OCI-LY7 (cell line): ENCODE measurements at regions not wholly inside any gene's neighbourhood (a gene's known extent, or its start where the extent isn't known, plus 50 kb on each side); places are given as distances from the start of the nearest gene placed in this dataset.

ENCODE experiments used
- BruUV-seq: library from RNA; stranded (reverse); fragments of 400-500 nt; replicated peaks from 2 replicates; lab custom pipeline; 2021; lab: Mats Ljungman, UMichigan
- CTCF ChIA-PET: fragments of 300-600 bp; sonication (Branson Sonifier 250); formaldehyde crosslinking; loops from one replicate; lab custom pipeline; 2022; ENCODE audit warnings: antibody characterized with exemption; ENCODE audit not compliant: unreplicated experiment; lab: Charles Lee
- POLR2A ChIA-PET: fragments of 300-600 bp; sonication (Branson Sonifier 250); formaldehyde crosslinking; loops from one replicate; lab custom pipeline; 2022; ENCODE audit warnings: antibody characterized with exemption; lab: Charles Lee
- DNase-seq: peaks from one replicate; pipeline ENCODE4 v3.0.0-alpha.2; 2015; ENCODE audit warnings: low spot score
- H2AFZ ChIP-seq: fragments of 200-600 bp; sonication (generic), shearing (Covaris generic); 2 replicates; pipeline ENCODE4 v1.6.1; 2014; ENCODE audit warnings: mild to moderate bottlenecking, antibody characterized with exemption, low read length, moderate library complexity
- H3K27ac ChIP-seq: fragments of 200-600 bp; sonication (generic); 2 replicates; pipeline ENCODE4 v1.5.1; 2014; ENCODE audit warnings: mixed run types, low read depth, mild to moderate bottlenecking, moderate library complexity, low read length, inconsistent platforms; ENCODE audit not compliant: poor library complexity, severe bottlenecking
- H3K36me3 ChIP-seq: fragments of 200-600 bp; sonication (generic); 2 replicates; pipeline ENCODE4 v1.6.1; 2014; ENCODE audit warnings: mild to moderate bottlenecking, antibody characterized with exemption, low read length, moderate library complexity, mixed read lengths; ENCODE audit not compliant: insufficient read depth
- H3K4me1 ChIP-seq: fragments of 200-600 bp; sonication (generic); 2 replicates; pipeline ENCODE4 v1.5.1; 2014; ENCODE audit warnings: mild to moderate bottlenecking, low read length; ENCODE audit not compliant: insufficient read depth, poor library complexity, severe bottlenecking
- H3K4me2 ChIP-seq: fragments of 200-600 bp; sonication (generic); 2 replicates; pipeline ENCODE4 v1.6.1; 2014; ENCODE audit warnings: mild to moderate bottlenecking, low read length
- H3K4me3 ChIP-seq: fragments of 200-600 bp; sonication (generic); 2 replicates; pipeline ENCODE4 v1.5.1; 2014; ENCODE audit warnings: mild to moderate bottlenecking, low read depth, low read length; ENCODE audit not compliant: poor library complexity, severe bottlenecking
- H3K79me2 ChIP-seq: fragments of 200-600 bp; sonication (generic); 2 replicates; pipeline ENCODE4 v1.6.1; 2016; ENCODE audit warnings: low read depth, mild to moderate bottlenecking, low read length, moderate library complexity, mixed read lengths; ENCODE audit not compliant: insufficient read depth
- H3K9me2 ChIP-seq: fragments of 200-600 bp; sonication (generic); 2 replicates; pipeline ENCODE4 v1.6.1; 2016; ENCODE audit warnings: mild to moderate bottlenecking, low read length, mixed read lengths; ENCODE audit not compliant: insufficient read depth
- H3K9me3 ChIP-seq: fragments of 200-600 bp; sonication (generic); 2 replicates; pipeline ENCODE4 v1.6.1; 2014; ENCODE audit warnings: mild to moderate bottlenecking, mixed run types, low read length, mixed read lengths
- H4K20me1 ChIP-seq: fragments of 200-600 bp; sonication (generic); 2 replicates; pipeline ENCODE4 v1.6.1; 2014; ENCODE audit warnings: mild to moderate bottlenecking, antibody characterized with exemption, low read length, moderate library complexity, mixed read lengths; ENCODE audit not compliant: insufficient read depth
- EZH2phosphoT487 ChIP-seq: fragments of 200-600 bp; sonication (generic); IDR thresholded peaks from 2 replicates; pipeline ENCODE4 v1.6.1; 2018; ENCODE audit warnings: low read depth, borderline replicate concordance, mild to moderate bottlenecking, mixed run types, antibody characterized with exemption, low read length, moderate library complexity, mixed read lengths
- intact Hi-C: fragments of 100-400 bp; cut with micrococcal nuclease; formaldehyde crosslinking; loops from one replicate; pipeline ENCODE4 v1.10.0; 2022; ENCODE audit not compliant: unreplicated experiment
- TF ChIP-seq, protein P1 (sequence below): fragments of 200-600 bp; sonication (generic); conservative IDR thresholded peaks from 2 replicates; pipeline ENCODE4 v1.5.1; 2014; ENCODE audit warnings: mild to moderate bottlenecking, antibody characterized with exemption, low read length, moderate library complexity, mixed read lengths

DNA sequence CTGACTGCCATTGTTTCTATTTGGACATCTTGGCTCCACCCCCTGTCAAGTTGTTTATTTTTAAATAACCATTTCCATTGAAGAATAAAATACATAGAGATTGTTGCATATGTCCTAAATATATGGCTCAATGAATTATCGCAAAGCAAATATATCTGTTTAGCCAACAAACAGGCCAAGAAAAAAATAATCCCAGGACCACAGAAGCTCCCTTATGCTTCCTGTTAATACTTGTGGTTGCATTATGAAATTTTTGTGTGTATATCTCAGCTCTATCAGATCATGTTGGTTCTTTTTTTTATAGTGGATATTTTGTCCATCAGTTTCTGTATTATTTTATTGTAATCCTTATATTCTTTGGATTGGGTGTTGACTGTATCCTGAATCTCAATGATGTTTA, 53.4 kb upstream of the CYP2C8 start:
- Histone ChIP-seq H3K27ac (no peak overlapping the region), H3K4me3 (no peak overlapping the region), H3K36me3 (no peaks in the 10 kb centered on the region), H3K9me3 (no peaks in the 10 kb centered on the region), H3K9me2 (no peaks in the 10 kb centered on the region), H4K20me1 (no peaks in the 10 kb centered on the region), H2AFZ (no peak overlapping the region), H3K4me1 (no peaks in the 10 kb centered on the region), H3K4me2 (no peak overlapping the region), H3K79me2 (no peaks in the 10 kb centered on the region)
- intact Hi-C loops, result no loop called here
- POLR2A ChIA-PET, result interaction anchor here (0.6 kb wide), 1 partner anchor 408 kb away, joined by 3 read pairs; no protein-coding TSS in a partner anchor
- CTCF ChIA-PET, result no interaction called here
- no peak for DNase-seq
- TF ChIP-seq, protein P1, sequence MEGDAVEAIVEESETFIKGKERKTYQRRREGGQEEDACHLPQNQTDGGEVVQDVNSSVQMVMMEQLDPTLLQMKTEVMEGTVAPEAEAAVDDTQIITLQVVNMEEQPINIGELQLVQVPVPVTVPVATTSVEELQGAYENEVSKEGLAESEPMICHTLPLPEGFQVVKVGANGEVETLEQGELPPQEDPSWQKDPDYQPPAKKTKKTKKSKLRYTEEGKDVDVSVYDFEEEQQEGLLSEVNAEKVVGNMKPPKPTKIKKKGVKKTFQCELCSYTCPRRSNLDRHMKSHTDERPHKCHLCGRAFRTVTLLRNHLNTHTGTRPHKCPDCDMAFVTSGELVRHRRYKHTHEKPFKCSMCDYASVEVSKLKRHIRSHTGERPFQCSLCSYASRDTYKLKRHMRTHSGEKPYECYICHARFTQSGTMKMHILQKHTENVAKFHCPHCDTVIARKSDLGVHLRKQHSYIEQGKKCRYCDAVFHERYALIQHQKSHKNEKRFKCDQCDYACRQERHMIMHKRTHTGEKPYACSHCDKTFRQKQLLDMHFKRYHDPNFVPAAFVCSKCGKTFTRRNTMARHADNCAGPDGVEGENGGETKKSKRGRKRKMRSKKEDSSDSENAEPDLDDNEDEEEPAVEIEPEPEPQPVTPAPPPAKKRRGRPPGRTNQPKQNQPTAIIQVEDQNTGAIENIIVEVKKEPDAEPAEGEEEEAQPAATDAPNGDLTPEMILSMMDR, result no peak
- TF ChIP-seq EZH2phosphoT487, result no peak
- BruUV-seq, result no TSS peak

DNA sequence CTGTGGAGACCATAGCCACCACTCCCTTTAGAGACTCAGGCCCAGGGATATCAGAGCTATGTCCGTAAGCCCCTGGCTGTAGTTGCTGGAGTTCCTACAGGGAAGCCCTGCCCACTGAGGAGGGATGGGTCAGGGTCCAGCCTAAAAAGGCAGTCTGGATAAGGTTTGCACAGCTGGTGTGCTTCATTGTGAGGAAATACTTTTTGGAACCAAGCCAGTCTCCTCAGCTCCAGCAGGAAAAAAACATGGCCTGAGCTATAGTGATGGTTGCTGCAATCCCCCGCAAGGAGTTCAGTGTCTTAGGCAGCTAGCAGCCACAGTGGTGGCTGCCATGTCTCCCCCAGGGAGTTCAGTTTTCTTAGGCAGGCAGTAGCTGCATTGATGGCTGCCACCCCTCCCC, 52.6 kb upstream of the CYP2C8 start:
- POLR2A ChIA-PET, result no interaction called here
- CTCF ChIA-PET, result no interaction called here
- Histone ChIP-seq H2AFZ (no peak overlapping the region), H3K4me1 (no peaks in the 10 kb centered on the region), H3K4me3 (no peak overlapping the region), H4K20me1 (no peaks in the 10 kb centered on the region), H3K27ac (no peak overlapping the region), H3K79me2 (no peaks in the 10 kb centered on the region), H3K36me3 (no peaks in the 10 kb centered on the region), H3K9me3 (no peaks in the 10 kb centered on the region), H3K9me2 (no peaks in the 10 kb centered on the region), H3K4me2 (no peak overlapping the region)
- no peak for DNase-seq
- no peak for TF ChIP-seq EZH2phosphoT487
- TF ChIP-seq, protein P1, result no peak
- no TSS peak for BruUV-seq
- intact Hi-C loops, result no loop called here
